Fibroblast of skin of right quadriceps (primary cell): ENCODE measurements at regions not wholly inside any gene's neighbourhood (a gene's known extent, or its start where the extent isn't known, plus 50 kb on each side); places are given as distances from the start of the nearest gene placed in this dataset.
"Not testable (repeated sequence)": the region's sequence is repeated elsewhere in the genome, so short reads cannot be mapped to it uniquely, and the experiment has no call there.

Source experiments
- DNase-seq: peaks from one replicate; pipeline ENCODE4 v3.0.0-alpha.2; 2013

DNA sequence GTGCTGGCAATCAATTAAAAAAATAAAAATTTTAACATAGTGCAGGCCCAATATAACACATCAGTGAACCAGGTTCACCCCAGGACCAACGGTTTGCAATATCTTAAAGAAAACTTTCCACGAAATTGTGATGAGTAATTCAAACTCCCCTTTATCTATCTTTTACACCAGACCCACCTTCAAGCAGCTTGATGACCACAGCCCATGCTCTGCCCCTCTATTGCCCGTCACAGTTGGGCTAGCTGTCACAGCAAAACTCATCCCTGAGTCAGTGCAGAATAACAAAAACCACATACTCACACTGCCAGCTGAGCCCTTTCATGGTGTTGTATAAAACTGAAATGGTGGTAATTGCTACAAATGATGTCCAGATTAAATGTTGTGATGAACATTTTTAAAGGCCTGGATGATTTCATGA is 112.5 kb upstream of the CREB1 start:
- no peak for DNase-seq

DNA sequence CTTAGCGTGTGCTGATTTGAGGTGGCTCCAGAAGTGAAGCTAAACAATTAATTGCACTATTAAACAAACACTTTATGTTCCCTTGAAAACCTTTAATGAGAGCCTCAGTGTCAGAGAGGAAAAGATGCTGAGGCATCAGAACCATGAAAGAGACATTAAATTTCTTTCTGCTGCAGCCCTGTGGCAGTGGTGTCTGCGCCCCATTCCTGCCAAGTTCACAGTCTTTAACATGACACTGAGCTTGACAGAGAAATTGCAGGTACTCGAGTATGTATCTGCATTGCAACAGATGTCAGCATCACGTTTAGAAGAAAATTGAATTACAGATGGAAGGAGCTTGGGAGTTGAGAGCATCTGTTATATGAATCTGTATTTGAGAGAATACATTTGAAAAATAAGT is 111.3 kb upstream of the CREB1 start:
- no peak for DNase-seq

DNA sequence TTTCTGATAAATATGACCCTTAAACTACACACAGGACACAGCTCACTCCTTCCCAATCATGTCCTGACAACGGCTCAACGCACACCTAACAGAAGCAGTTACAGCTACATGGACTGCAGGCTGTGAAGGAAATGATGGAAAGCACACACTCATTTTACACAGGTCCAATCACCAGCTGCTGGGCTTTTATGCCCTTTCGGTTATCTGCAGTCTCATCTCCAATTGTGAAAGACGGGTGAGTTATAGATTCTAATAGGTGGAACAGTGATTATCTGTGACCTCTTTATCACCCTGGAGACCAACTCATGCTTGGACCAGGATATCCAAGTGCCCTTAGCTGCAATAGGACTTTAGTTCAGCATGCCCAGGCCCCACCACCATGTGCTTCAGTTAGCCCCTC is 110.4 kb upstream of the CREB1 start:
- no peak for DNase-seq

DNA sequence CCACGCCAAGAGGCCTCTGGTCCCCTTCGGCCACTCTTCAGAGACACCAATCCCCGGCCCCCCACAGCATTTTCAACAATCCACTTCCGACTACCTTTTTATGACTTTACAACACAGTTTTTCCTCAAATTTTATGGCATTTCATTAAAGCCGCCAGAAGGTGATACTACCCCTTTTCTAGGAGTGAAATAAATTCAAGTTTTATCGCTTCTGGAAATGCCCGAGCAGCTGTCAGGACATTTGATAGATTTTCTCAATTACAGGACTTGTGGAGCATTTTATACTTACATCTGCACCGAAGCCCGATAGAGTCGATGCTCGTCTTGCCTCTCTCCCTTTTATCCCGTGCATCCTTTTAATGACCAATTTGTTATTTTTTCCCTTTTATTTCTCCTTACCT is 108.1 kb upstream of the CREB1 start:
- DNase-seq, result no peak

DNA sequence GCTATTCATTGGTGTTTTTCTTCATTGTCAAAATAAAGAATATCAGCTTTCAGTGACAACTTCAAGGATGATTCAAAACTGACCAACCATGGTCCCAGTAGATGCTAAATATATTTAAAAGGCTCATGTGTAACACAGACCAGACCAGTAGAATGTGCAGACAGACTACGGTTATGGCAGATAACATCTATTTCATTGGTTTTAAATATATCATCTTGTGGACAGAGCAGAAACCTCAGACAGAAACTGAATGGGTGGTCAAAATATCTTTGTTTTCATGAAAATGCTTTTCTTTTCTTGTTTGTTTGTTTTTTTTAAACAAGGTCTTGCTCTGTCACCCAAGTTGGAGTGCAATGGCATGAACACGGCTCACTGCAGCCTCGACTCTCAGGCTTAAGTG is 107.4 kb upstream of the CREB1 start:
- DNase-seq, result no peak

DNA sequence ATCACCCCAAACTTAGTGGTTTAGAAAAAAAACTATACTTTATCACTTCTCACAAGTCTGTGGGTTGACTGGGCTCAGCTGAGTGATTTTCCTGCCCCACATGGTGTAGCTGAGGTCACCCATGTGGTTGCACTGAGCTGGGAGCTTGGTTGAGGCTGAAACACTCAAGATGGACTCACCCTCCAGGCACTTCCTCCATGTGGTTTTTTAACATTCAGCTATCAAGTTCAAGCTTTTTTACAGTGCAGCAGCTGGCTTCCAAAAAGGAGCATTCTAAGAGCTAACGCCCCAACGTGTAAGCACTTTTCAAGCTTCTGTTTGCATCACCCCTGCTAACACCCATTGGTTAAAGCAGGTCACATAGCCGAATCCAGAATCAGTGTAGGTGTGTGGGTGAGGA is 105.9 kb upstream of the CREB1 start:
- peak; percentile 95 for DNase-seq

DNA sequence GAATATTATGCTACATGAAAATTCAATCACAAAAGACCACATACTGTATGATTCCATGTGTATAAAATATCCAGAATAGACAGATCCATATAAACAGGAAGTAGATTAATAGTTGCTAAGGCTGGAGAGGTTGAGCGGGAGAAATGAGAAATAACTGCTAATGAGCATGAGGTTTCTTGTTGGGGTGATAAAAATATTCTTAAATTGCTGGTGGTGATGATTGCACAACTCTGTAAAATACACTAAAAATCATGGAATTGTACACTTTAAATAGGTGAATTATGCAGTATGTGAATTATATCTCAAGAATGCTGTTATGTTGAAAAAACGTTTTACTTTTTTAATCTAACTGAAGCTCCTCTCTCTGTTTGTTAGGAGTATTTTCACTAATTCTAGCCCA is 101.8 kb upstream of the CREB1 start:
- DNase-seq, result peak; percentile 52

DNA sequence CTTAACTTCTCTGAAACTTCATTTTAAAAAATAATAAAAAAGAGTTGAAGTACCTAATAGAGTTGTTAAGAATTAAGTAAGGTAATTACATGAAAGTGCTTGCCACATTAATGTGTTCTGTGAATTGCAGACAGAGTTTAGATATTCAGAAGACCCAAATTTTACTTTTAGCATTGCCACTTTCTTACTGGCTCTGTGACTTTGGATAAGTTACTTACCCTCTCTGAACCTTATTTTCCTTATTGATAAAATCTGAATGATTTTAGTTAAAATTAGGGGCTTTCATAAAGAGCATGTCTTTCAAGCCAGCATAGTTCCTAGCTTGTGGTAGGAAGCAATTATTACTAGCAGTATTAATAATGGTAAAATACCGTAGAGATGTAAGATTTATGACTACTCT is 101.2 kb upstream of the CREB1 start:
- DNase-seq, result no peak

DNA sequence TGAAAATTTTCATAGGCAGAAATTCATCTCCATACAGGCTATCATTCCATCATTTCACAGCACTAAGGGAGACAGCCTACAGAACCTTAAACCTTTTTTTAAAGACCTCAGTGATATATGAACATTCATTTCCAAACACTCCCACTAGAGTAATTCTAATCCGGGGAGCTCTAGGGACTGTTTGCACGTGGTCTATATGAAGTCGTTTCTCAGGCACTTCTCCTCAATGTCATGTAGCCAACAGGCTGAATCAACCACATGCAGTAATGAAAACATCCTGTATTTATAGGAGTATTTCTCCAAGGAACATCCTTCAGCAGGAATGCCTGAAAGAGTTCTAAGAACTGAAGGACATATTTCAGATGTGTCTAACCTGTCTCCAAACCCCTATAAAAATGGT is 97.3 kb upstream of the CREB1 start:
- peak; percentile 75 for DNase-seq

DNA sequence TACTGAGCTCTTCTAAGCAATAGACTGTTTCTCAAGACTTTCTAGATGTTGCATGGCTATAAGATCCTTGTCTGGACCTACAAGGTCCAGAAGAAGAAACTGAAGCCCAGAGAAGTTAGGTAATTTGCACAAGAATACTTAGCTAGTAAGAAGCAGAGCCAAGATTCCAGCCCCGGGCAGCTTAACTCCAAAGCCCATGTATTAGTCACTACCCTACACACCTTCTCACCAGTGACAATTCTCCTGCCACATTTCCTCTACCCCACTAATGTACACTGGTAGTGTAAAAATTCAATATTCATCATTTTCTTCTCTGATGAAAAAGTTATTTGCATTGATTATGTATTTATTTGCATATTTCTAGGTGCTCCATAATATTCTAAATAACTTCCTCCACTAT is 95.5 kb upstream of the CREB1 start:
- DNase-seq, result no peak

DNA sequence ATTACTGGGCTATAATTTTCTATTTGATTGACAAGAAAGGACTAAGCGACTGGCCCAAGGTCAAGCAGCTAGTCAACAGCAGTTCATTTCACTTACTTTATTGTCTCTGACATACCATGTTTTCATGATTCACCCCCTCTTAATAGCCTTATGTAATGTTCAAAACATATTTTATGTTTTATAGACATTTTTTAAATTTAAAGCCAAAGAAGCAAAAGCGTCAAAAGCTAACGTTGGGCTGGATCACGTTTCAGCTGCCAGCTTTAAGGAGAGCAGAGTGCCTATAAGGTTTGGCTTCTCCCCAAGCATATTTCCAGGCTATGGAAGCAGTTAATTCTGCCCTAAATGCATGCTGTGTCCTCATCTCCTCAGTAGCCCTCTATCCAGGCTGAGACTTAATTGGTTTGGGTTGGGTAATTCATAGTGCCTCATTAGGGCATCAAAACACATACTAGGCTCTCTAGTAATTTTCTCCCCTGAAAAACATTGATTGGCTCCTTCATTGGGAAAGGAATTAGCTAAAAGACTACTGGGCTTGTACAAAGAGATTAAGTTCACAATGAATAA is 94.8 kb upstream of the CREB1 start:
- peak; percentile 56 for DNase-seq

DNA sequence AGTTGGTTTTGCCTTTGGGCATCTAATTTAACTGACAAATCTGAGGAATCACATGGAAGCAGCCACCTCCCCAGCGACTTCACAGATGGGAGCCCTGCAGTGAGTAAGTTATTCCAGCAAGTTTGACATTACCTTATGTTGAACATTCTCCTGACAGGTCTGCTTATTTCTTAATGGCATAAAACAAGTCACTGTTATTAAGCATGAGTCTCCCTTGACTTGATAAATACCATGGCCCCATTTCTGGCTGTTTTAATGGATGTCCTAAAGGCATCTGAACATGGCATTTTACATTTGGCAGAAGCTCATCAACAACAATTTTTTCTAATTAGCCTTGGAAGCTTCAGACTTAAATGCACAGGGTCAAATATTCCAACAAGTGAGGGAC is 92.6 kb upstream of the CREB1 start:
- no peak for DNase-seq

DNA sequence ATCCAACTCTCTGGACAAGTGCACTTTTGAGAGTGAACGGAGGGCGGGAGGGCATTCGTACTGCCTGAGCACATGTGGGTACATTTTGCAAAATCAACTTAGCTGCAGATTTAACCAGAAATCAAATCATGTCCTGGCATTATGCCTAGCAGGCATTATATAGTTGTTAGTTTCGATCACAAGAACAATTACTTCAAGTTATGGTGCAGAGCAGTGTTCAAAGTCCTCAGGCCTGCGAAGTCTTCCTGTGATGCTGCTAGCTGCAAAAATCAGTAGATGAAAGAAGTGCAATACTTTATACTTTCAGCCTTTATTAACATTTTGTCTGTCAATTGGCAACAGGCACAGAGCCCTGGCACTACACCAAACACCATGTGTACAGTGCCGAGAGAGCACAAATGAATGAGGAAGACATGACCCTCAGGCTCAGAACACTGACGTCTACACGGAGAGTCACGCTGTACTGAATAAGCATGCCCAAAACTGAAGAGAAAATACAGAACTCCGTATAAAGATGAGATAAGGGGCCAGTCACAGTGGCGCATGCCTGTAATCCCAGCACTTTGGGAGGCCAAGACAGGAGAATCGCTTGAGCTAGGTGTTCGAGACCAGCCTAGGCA is 92.1 kb upstream of the CREB1 start:
- DNase-seq, result no peak

DNA sequence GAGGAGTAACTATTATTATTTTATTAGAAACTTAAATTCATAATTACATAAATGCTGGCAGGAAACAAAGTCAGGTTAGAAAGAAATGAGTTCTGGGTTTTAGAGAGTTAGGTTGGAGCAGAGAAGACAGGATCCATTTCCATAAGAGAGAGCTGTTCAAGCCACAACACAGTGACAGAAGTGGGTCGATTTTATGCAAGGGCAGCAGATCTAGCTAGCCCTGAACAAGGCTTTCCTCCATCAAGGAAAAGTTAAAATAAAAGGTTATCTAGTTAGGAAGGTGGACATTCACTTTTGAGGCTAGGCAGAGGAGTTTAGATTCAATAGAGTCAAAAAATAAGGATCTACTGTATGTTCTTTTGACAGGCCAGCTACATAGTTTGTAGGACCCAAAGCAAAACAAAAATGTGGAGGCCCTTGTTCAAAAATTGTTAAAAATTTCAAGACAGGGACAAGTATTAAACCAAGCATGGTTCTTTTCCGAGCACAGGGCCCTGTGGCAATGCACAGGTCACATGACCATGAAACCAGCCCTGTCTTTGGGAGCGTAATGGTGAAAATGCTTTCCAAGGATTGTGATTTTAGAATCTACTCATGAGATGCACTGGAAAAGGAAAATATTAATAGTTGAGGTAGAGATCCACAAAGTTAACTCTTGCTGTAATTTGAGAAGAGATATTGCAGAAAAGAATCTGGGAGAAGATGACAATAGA is 91.2 kb upstream of the CREB1 start:
- DNase-seq, result no peak

DNA sequence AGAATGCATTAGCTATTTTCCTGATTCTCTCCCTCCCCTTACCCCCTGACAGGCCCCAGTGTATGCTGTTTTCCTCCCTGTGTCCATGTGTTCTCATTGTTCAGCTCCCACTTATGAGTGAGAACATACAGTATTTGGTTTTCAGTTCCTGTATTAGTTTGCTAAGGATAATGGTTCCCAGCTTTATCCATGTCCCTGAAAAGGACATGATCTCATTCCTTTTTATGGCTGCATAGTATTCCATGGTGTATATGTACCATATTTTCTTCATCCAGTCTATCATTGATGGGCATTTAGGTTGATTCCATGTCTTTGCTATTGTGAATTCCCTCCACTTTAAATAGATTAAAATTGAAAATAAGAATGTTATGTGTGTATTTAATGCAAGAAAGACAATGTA is 89.9 kb upstream of the CREB1 start:
- DNase-seq, result not testable (repeated sequence)

DNA sequence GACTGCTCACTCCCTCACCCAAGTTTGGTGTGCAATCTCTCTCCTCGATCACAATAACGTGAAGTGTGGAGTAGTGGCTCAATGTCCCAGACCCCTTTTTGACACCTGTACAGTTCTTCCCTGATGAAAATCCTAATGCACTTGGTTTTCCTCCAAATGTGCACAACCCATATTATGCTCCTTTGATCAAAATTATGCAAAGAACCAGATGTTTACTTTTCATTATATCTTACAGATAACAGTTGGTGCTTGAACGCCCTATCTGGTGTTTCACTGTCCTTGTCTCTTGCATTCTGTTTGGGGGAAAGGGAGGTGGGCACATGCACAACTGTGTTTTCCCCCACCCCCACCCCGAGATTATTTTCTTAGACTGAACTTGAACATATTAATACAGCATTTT is 85.0 kb upstream of the CREB1 start:
- DNase-seq, result no peak

DNA sequence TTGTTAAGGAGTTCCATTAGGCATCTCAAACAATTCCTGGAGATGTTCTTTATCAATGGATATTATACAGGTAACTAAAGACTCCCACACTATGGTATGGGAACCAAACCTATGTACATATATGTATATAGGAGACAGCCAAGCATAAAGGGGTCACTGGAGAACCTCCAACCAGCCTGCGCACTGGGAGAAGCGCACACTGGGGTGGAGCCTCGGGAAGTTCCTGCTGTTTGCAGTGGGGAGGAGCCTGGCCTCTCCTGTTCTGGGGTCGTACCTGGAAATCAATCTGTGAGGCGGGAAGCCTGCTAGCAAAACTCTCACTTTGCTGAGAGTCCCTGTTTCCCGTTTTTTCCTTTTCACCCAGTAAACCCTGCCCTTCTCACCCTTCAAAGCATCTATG is 83.1 kb upstream of the CREB1 start:
- no peak for DNase-seq

DNA sequence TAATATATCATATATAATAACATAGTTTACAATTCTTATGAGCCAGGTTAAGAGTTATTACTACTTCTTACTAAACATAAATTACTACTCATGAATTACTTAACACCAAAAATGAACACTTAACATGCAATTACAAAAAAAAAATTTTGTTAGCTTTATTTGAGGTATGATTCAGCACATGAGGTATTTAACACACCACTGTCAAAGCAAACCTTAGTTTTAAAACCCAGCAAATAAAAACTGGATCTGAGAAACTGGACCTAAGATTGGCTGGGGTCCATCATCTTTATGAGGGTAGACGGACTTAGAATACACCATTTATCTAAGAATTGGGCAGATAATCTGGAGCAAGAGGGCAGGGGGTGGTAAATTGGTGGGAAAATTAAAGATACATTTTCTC is 81.8 kb upstream of the CREB1 start:
- no peak for DNase-seq

DNA sequence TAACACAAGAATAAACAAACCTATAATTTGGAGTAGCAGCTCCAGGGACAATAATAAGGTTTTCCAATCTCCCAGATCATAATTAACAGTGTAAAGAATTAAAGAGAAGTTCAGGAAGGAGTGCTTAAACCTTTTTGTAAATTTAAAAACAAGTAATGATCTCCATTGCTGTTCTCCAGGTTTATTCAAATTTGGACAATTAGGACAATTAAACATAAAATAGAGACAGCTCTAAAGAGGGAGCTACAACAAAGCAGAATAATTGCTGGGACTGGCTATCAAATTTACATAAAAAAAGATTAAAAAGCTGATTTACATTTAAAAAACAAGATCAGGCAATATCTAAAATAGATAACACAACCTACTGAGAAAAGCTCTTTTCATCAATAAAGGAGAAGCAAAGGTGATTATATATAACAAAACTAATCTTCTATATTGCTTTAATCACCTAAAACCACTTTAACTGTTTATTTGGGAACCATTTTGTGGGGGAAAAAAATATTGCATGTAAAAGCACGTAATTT is 80.1 kb upstream of the CREB1 start:
- DNase-seq, result no peak

DNA sequence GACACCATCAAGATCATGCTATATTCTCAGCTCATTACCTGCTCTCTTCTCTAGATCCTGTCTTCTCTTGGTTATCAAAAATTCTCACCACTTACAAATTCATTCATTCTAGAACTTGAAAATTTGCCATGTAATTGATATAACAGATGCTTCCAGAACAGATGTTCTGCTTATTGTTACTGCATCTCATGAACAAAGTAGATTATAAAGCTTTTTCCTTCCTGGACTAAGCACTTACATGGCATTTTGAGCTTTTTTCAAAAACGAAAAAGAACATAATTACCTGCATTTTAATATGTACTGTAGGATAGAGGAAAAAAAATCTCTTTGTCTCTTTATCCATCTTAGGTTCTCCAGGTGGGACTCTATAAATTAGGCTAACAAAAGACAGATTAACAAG is 79.6 kb upstream of the CREB1 start:
- DNase-seq, result no peak

DNA sequence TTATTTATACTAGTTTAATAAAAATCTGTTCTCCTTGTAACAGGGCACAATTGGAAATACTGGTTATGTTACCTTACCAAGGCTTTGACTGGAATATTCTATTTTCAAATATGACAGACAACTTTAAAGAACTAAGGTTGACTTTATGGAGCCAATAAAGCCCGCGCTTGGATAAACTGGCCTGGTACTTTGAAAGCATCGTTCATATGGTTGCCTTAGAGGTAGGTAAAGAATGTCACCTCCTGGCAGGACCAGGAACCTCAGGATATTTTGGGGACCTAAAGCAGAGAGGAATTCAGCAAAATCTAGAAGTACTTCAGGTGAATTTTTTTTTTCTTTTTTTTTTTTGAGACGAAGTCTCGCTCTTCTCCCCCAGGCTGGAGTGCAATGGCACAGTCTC is 71.2 kb upstream of the CREB1 start:
- no peak for DNase-seq

DNA sequence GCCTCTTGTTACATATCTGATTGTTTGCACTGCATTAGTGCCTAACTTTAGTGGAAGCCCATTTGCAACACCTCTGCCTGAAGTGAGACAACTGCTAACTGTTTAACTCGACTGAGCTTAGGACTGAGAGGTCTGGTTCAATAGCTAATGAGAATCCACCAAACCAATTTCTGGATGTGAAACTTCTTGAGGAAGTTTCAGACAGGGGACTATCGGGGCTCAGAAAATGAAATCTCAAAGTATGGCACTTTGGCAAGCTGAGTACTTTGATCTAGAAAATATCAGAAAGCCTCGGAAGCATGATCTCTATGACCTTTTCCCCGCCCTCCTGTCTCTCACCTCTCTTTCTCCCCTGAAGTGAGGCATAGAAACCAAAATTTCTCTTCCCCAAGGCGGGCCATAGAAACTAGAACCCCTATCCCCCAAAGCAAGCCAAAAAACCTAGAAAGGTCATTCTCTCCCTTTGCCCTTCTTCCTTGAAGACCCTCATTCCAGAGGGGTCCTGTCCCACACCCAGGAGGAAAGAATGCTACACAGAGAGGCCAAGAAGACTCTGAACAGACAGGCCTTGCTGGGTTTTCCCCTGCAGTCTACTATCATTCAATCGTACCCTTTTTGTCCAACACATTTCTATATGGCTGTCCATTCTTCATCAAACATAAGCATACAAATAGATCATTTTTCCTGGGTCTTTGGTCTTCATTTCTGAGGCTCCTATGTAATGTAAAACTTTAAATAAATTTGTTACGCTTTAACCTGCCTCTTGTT is 69.6 kb upstream of the CREB1 start:
- no peak for DNase-seq

DNA sequence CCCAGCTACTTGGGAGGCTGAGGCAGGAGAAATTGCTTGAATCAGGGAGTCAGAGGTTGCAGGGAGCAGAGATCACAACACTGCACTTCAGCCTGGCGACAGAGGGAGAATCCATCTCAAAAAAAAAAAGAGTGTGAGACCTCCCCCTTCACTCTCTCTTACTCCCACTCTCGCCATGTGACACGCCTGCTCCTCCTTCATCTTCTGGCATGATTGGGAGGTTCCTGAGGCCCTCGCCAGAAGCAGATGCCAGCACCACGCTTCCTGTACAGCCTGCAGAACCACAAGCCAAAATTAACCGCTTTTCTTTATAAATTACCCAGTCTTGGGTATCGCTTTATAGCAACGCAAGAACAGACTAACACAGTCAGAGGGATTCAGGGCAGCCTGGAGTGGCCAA is 66.3 kb upstream of the CREB1 start:
- no peak for DNase-seq

DNA sequence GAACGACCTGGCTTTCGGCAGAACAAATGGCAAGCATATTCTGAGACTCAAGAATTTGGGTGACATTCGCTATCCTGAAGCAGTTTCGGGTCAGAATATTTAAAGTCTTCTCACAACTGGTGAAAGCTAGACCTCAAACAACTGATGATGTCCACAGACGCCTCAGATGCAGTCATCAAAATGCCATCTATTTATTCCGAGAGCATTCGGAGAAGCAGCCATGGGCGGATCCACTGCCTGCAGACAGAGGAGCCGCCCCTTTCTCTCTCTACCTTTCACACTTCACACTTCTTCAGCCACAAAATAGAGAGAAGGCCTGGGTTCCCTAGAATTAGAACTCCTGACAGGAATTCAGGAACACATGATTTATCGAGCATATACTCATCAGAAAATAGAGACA is 65.8 kb upstream of the CREB1 start:
- no peak for DNase-seq
